ENCODE measurements at regions not wholly inside any gene's neighbourhood (a gene's known extent, or its start where the extent isn't known, plus 50 kb on each side); places are given as distances from the start of the nearest gene placed in this dataset.

DNA sequence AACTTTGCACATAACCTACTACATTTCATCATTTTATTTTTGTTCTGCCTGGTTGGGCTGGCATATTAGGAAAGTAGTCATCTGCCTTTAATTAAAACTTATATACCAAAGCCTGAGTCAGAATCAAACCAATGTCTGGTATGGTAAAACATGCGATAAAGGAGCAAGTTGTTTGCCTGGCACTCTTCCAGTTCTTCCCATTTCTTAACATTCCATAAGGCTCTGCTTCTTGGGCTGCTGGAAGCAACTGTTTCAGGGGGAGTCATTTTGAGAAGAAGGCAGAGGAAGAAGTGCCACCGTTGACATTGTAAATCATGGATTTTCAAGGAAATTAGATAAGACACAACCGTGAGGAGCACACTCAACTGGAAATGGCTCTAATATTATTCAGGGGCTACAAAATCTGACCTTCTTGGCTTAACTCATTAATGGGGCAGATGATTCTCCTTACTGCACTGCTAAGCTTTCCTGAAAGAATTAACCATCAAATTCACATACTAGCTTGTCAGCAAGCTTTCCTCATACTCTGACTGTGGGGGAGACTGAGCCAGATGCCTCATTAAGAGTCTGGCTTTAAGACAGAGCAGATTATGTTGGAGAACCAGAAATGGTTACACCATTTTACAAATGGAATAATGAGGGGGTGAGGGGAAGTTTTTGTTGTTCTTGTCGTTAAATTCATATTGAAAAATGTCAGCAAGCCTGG is 391.0 kb downstream of the TMEM232 start:
- Histone ChIP-seq H3K4me1 (no peaks in the 10 kb centered on the region), H3K27me3 (no peaks in the 10 kb centered on the region), H3K27ac (no peak overlapping the region), H3K4me3 (no peak overlapping the region), H3K9me3 (no peaks in the 10 kb centered on the region), H3K36me3 (no peaks in the 10 kb centered on the region)
- DNase-seq (no peak), ATAC-seq (no peak)
- no peak for TF ChIP-seq POLR2A (IDR thresholded peaks at IDR 0.05)
- TF ChIP-seq, protein P1, sequence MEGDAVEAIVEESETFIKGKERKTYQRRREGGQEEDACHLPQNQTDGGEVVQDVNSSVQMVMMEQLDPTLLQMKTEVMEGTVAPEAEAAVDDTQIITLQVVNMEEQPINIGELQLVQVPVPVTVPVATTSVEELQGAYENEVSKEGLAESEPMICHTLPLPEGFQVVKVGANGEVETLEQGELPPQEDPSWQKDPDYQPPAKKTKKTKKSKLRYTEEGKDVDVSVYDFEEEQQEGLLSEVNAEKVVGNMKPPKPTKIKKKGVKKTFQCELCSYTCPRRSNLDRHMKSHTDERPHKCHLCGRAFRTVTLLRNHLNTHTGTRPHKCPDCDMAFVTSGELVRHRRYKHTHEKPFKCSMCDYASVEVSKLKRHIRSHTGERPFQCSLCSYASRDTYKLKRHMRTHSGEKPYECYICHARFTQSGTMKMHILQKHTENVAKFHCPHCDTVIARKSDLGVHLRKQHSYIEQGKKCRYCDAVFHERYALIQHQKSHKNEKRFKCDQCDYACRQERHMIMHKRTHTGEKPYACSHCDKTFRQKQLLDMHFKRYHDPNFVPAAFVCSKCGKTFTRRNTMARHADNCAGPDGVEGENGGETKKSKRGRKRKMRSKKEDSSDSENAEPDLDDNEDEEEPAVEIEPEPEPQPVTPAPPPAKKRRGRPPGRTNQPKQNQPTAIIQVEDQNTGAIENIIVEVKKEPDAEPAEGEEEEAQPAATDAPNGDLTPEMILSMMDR (IDR thresholded peaks at IDR 0.05 in 4 of 5, conservative IDR thresholded peaks at IDR 0.05 in 1 of 5) = no peak
- in situ Hi-C loops (cut with MboI; ENCODE audit: low sequenced_read_pairs in 4 of 4) = no loop called here
- intact Hi-C loops (cut with DNase I; ENCODE audit: low total_unique reads) = no loop called here

DNA sequence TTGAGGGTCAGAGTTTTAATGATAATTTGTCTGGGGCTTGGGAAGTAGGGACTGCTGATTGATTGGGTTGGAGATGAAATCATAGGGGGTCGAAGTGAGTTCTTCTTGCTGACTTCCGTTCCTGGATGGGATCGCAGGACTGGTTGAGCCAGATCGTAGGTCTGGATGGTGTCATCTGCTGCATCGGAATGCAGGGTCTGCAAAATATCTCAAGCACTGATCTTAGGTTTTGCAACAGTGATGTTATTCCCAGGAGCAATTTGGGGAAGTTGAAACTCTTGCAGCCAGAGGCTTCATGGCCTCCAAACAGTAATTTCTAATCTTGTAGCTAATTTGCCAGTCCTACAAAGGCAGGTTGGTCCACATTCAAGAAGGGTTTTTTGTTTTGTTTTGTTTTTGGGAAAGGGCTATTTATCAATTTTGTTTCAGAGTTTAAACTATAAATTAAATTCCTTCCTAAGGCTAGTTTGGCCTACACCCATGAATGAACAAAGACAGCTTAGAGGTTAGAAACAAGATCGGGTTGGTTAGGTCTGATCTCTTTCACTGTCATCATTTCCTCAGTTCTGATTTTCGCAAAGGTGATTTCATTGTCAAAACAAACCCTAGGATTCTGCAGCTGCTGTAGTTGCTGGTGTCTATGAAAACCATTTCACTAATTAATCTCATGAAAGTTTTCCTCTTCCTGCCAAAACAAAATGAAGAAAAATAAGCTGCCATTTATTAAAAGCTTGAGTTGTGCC is 388.0 kb downstream of the TMEM232 start:
- intact Hi-C loops (cut with DNase I; ENCODE audit: low total_unique reads) (no loop called here), in situ Hi-C loops (cut with MboI; ENCODE audit: low sequenced_read_pairs in 4 of 4) (no loop called here)
- TF ChIP-seq, protein P1 (IDR thresholded peaks at IDR 0.05 in 4 of 5, conservative IDR thresholded peaks at IDR 0.05 in 1 of 5) = no peak
- no peak for TF ChIP-seq POLR2A (IDR thresholded peaks at IDR 0.05)
- Histone ChIP-seq H3K27me3 (no peaks in the 10 kb centered on the region), H3K4me1 (no peaks in the 10 kb centered on the region), H3K36me3 (no peaks in the 10 kb centered on the region), H3K4me3 (no peak overlapping the region), H3K9me3 (no peaks in the 10 kb centered on the region), H3K27ac (no peak overlapping the region)
- ATAC-seq (no peak), DNase-seq (no peak)

DNA sequence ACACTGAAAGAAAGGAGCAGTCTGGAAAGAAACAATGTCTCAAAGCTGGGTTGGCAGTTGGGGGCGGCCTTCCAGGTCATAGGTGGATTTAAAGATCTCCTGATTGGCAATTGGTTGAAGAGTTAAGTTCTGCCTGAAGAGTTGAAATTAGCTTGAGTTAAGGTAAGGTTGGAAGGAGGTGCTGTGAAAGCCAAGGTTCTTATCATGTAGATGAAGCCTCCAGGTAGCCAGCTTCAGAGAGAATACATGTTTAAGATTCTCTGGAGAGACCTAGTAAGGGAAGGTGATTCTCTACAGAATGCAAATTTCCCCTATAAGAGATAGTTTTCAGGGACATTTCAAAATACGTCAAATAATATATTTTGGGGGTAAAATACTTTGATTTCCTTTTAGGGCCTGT is 387.1 kb downstream of the TMEM232 start:
- H3K4me1 ChIP-seq = no peaks in the 10 kb centered on the region
- no peak overlapping the region for H3K27ac ChIP-seq
- TF ChIP-seq POLR2A (IDR thresholded peaks at IDR 0.05) = no peak
- TF ChIP-seq, protein P1 (IDR thresholded peaks at IDR 0.05 in 4 of 5, conservative IDR thresholded peaks at IDR 0.05 in 1 of 5) = no peak
- DNase-seq = no peak
- no peak for ATAC-seq
- no peaks in the 10 kb centered on the region for H3K9me3 ChIP-seq
- in situ Hi-C loops (cut with MboI; ENCODE audit: low sequenced_read_pairs in 4 of 4) = no loop called here
- no peaks in the 10 kb centered on the region for H3K36me3 ChIP-seq
- no peaks in the 10 kb centered on the region for H3K27me3 ChIP-seq
- no peak overlapping the region for H3K4me3 ChIP-seq
- intact Hi-C loops (cut with DNase I; ENCODE audit: low total_unique reads) = no loop called here

DNA sequence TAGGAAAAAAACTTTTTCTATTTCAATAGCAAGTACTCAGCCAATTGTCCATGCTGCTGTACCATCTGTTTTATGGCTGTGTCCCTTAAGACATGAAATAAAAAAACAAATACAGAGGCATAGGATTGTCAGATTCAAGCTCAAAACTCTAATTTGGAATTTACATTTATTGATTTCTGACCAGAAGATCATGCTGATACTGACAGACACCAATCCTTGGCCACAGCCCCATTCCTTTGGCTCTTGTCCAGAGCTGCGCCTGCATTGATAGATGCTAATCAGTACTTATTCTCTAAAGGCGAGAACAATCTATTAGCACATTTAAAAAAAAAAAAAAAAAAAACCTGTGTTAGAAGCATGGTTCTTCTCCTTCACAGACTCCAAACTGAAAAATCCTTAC is 384.6 kb downstream of the TMEM232 start:
- no peaks in the 10 kb centered on the region for H3K4me1 ChIP-seq
- H3K9me3 ChIP-seq = no peaks in the 10 kb centered on the region
- no peaks in the 10 kb centered on the region for H3K36me3 ChIP-seq
- in situ Hi-C loops (cut with MboI; ENCODE audit: low sequenced_read_pairs in 4 of 4) = no loop called here
- DNase-seq (no peak), ATAC-seq (no peak)
- intact Hi-C loops (cut with DNase I; ENCODE audit: low total_unique reads) = no loop called here
- H3K4me3 ChIP-seq = no peak overlapping the region
- H3K27me3 ChIP-seq = no peaks in the 10 kb centered on the region
- no peak overlapping the region for H3K27ac ChIP-seq
- TF ChIP-seq, protein P1 (IDR thresholded peaks at IDR 0.05 in 4 of 5, conservative IDR thresholded peaks at IDR 0.05 in 1 of 5) = no peak
- no peak for TF ChIP-seq POLR2A (IDR thresholded peaks at IDR 0.05)
